CD4-positive, alpha-beta T cell (primary cell): ENCODE measurements at regions not wholly inside any gene's neighbourhood (a gene's known extent, or its start where the extent isn't known, plus 50 kb on each side); places are given as distances from the start of the nearest gene placed in this dataset.

Experiments
- ATAC-seq: fragments of 200-7000 bp; cut with Tn5 transposase; one replicate; pipeline ENCODE4 v1.10.0; 2022; ENCODE audit warnings: mild to moderate bottlenecking; ENCODE audit not compliant: poor library complexity
- CTCF ChIA-PET: fragments of 350-600 bp; sonication (Branson Sonifier 250); formaldehyde crosslinking; loops from one replicate; lab custom pipeline; 2021; ENCODE audit warnings: antibody characterized with exemption, inconsistent platforms; lab: Charles Lee
- POLR2A ChIA-PET: fragments of 350-600 bp; sonication (Branson Sonifier 250); formaldehyde crosslinking; loops from one replicate; lab custom pipeline; 2021; ENCODE audit warnings: antibody characterized with exemption, inconsistent platforms; lab: Charles Lee
- DNase-seq, 14 experiments: peaks; one replicate each; pipeline ENCODE4 v3.0.0-alpha.2; 2013 to 2020; ENCODE audit warnings: mixed read lengths in 2 of 14
- H3K27ac ChIP-seq, 2 donors: one replicate each; pipeline versions ENCODE4 v1.5.1 to v1.7.0; 2013; ENCODE audit warnings: low read length in 2 of 2, low read depth in 1 of 2, mild to moderate bottlenecking in 1 of 2
- H3K27me3 ChIP-seq, 2 experiments: 1 replicate in 1 of 2; 2 replicates in 1 of 2; pipeline versions ENCODE4 v1.6.1 to v1.7.0; 2013; ENCODE audit warnings: low read length in 2 of 2, control low read depth in 1 of 2, mild to moderate bottlenecking in 1 of 2, moderate library complexity in 1 of 2; ENCODE audit not compliant: insufficient read depth in 2 of 2, control insufficient read depth in 1 of 2
- H3K36me3 ChIP-seq: one replicate; pipeline ENCODE4 v1.6.1; 2013; ENCODE audit warnings: low read length, control low read depth; ENCODE audit not compliant: insufficient read depth
- H3K4me1 ChIP-seq: one replicate; pipeline ENCODE4 v1.6.1; 2013; ENCODE audit warnings: low read length, control low read depth; ENCODE audit not compliant: insufficient read depth
- H3K4me3 ChIP-seq: one replicate; pipeline ENCODE4 v1.5.1; 2013; ENCODE audit warnings: mild to moderate bottlenecking, low read length, moderate library complexity
- H3K9me3 ChIP-seq, 2 experiments: 1 replicate in 1 of 2; 2 replicates in 1 of 2; pipeline versions ENCODE4 v1.6.1 to v1.7.0; 2013; ENCODE audit warnings: low read length in 2 of 2, mild to moderate bottlenecking in 2 of 2, control low read depth in 1 of 2, moderate library complexity in 1 of 2; ENCODE audit not compliant: control insufficient read depth in 1 of 2, insufficient read depth in 1 of 2
- H3K27ac Mint-ChIP-seq: one replicate; pipeline ENCODE4 v1.8.0; 2020; ENCODE audit warnings: mixed read lengths
- H3K27me3 Mint-ChIP-seq: one replicate; pipeline ENCODE4 v1.8.0; 2021; ENCODE audit warnings: mixed read lengths
- H3K36me3 Mint-ChIP-seq: one replicate; pipeline ENCODE4 v1.8.0; 2021; ENCODE audit warnings: low read depth, mixed read lengths
- H3K4me1 Mint-ChIP-seq: one replicate; pipeline ENCODE4 v1.8.0; 2021; ENCODE audit warnings: low read depth, mixed read lengths
- H3K4me3 Mint-ChIP-seq: one replicate; pipeline ENCODE4 v1.8.0; 2020; ENCODE audit warnings: mild to moderate bottlenecking, mixed read lengths
- H3K9me3 Mint-ChIP-seq: one replicate; pipeline ENCODE4 v1.8.0; 2020; ENCODE audit warnings: mixed read lengths
- CTCF ChIP-seq: fragments of 200-600 bp; IDR thresholded peaks from one replicate; pipeline ENCODE4 v1.8.0; 2022; ENCODE audit warnings: antibody characterized with exemption, mild to moderate bottlenecking
- intact Hi-C, 2 experiments: fragments of 100-400 bp; cut with DNase I in 1 of 2; cut with micrococcal nuclease in 1 of 2; formaldehyde crosslinking; loops; one replicate each; pipeline versions ENCODE4 v1.15.1 to v1.9.0; 2023 to 2025; cut with DNase I, micrococcal nuclease

GRCh38 chr4:15291122-15291521, 136.7 kb upstream of the C1QTNF7 start:
- Histone ChIP-seq H3K27ac (no peak overlapping the region), H3K4me3 (no peak overlapping the region), H3K27me3 (no peaks in the 10 kb centered on the region), H3K9me3 (no peaks in the 10 kb centered on the region), H3K36me3 (no peaks in the 10 kb centered on the region), H3K4me1 (no peaks in the 10 kb centered on the region)
- ChIA-PET POLR2A (no interaction called here), CTCF (interaction anchor here (0.5 to 0.8 kb wide), 2 partner anchors 10 to 41 kb away, joined by 3 to 5 read pairs; no protein-coding TSS in a partner anchor)
- ATAC-seq (no peak), DNase-seq (no peak)
- no peak for TF ChIP-seq CTCF
- intact Hi-C loops: no loop called here
- H3K27ac Mint-ChIP-seq: no peak overlapping the region
- H3K4me3 Mint-ChIP-seq: no peak overlapping the region
- H3K36me3 Mint-ChIP-seq: no peaks in the 10 kb centered on the region
- H3K27me3 Mint-ChIP-seq: no peaks in the 10 kb centered on the region
- H3K4me1 Mint-ChIP-seq: no peaks in the 10 kb centered on the region
- no peaks in the 10 kb centered on the region for H3K9me3 Mint-ChIP-seq

- no peak for DNase-seq
- Histone ChIP-seq H3K9me3 (no peaks in the 10 kb centered on the region), H3K27ac (no peak overlapping the region), H3K27me3 (no peaks in the 10 kb centered on the region), H3K4me3 (no peak overlapping the region), H3K36me3 (no peaks in the 10 kb centered on the region), H3K4me1 (no peaks in the 10 kb centered on the region)
- Mint-ChIP-seq H3K36me3 (no peaks in the 10 kb centered on the region), H3K9me3 (no peaks in the 10 kb centered on the region), H3K4me1 (no peaks in the 10 kb centered on the region), H3K27me3 (no peaks in the 10 kb centered on the region), H3K27ac (no peak overlapping the region), H3K4me3 (no peak overlapping the region)
- CTCF ChIA-PET: interaction anchor here (0.5 kb wide), 1 partner anchor 235 kb away, joined by 3 read pairs; no protein-coding TSS in a partner anchor
- intact Hi-C loops: no loop called here
- POLR2A ChIA-PET: no interaction called here
- TF ChIP-seq CTCF: no peak
- no peak for ATAC-seq
Measured at GRCh38 chr4:15293711-15294110, 134.1 kb upstream of the C1QTNF7 start.

- no peak for TF ChIP-seq CTCF
- Mint-ChIP-seq H3K27ac (no peak overlapping the region), H3K4me3 (no peak overlapping the region), H3K4me1 (no peaks in the 10 kb centered on the region), H3K9me3 (no peaks in the 10 kb centered on the region), H3K27me3 (no peaks in the 10 kb centered on the region), H3K36me3 (no peaks in the 10 kb centered on the region)
- no peak overlapping the region for H3K27ac ChIP-seq
- ATAC-seq (no peak), DNase-seq (no peak)
- H3K4me3 ChIP-seq: no peak overlapping the region
- ChIA-PET CTCF (no interaction called here), POLR2A (no interaction called here)
- intact Hi-C loops: no loop called here
- no peaks in the 10 kb centered on the region for H3K27me3 ChIP-seq
- no peaks in the 10 kb centered on the region for H3K9me3 ChIP-seq
- no peaks in the 10 kb centered on the region for H3K4me1 ChIP-seq
- H3K36me3 ChIP-seq: no peaks in the 10 kb centered on the region
Measured at GRCh38 chr4:15294202-15294601, 133.6 kb upstream of the C1QTNF7 start.
